Right lobe of liver (tissue), 6 donors: ENCODE measurements at regions not wholly inside any gene's neighbourhood (a gene's known extent, or its start where the extent isn't known, plus 50 kb on each side); places are given as distances from the start of the nearest gene placed in this dataset.

ENCODE experiments used
- ATAC-seq, 4 donors: fragments of 200-7000 bp; cut with Tn5 transposase; one replicate each; pipeline ENCODE4 v1.9.1; 2020; ENCODE audit warnings: mild to moderate bottlenecking in 4 of 4, moderate library complexity in 4 of 4
- DNase-seq, 3 donors: peaks; one replicate each; pipeline ENCODE4 v3.0.0-alpha.2; 2020
- H3K27ac ChIP-seq, 3 donors: fragments of 200-600 bp; one replicate each; pipeline ENCODE4 v1.8.0; 2022
- H3K27me3 ChIP-seq, 2 donors: fragments of 200-600 bp; one replicate each; pipeline ENCODE4 v1.8.0; 2022
- H3K36me3 ChIP-seq, 4 donors: fragments of 200-600 bp; sonication (generic) in 1 of 4; one replicate each; pipeline versions ENCODE4 v1.5.1 to v1.8.0; 2017 to 2022; ENCODE audit warnings: control low read depth in 1 of 4
- H3K4me1 ChIP-seq, 4 donors: fragments of 200-600 bp; sonication (generic) in 1 of 4; one replicate each; pipeline versions ENCODE4 v1.5.1 to v1.8.0; 2017 to 2022; ENCODE audit warnings: control low read depth in 1 of 4
- H3K4me3 ChIP-seq, 3 donors: fragments of 200-600 bp; one replicate each; pipeline ENCODE4 v1.8.0; 2022
- H3K9me3 ChIP-seq, 4 donors: fragments of 200-600 bp; sonication (generic) in 1 of 4; one replicate each; pipeline versions ENCODE4 v1.5.1 to v1.8.0; 2017 to 2022; ENCODE audit warnings: control low read depth in 1 of 4
- POLR2A ChIP-seq: fragments of 450-650 bp; IDR thresholded peaks from one replicate; pipeline ENCODE4 v1.6.1; 2017; ENCODE audit warnings: antibody characterized with exemption, mild to moderate bottlenecking
- WGBS: methylation state at CpG from one replicate; pipeline ENCODE4 v1.1.6; 2018; ENCODE audit warnings: low coverage, low lambda C conversion rate; ENCODE audit not compliant: insufficient coverage; ENCODE audit errors: missing lambda C conversion rate; 5-methylcytosine and 5-hydroxymethylcytosine counted together
- intact Hi-C, 2 donors: fragments of 100-400 bp; cut with DNase I; formaldehyde crosslinking; loops; one replicate each; pipeline versions ENCODE4 v1.11.2 to v1.14.1; 2022
- TF ChIP-seq, protein P1 (sequence below), 4 donors: fragments of 200-600 bp in 3 of 4; fragments of 450-650 bp in 1 of 4; IDR thresholded peaks; one replicate each; pipeline versions ENCODE4 v1.5.1 to v1.8.0; 2016 to 2022; ENCODE audit warnings: antibody characterized with exemption in 4 of 4, mild to moderate bottlenecking in 2 of 4
- donor health status: DM: no; HTN: yes; CAD: no.
- donor health status: DM: no; HTN: no; CAD: no.
- donor health status: DM: no; HTN: no; CAD: no.
- donor health status: DM: no; HTN: yes; CAD: no.
- donor health status: DM: no; HTN: yes; CAD: no.

DNA sequence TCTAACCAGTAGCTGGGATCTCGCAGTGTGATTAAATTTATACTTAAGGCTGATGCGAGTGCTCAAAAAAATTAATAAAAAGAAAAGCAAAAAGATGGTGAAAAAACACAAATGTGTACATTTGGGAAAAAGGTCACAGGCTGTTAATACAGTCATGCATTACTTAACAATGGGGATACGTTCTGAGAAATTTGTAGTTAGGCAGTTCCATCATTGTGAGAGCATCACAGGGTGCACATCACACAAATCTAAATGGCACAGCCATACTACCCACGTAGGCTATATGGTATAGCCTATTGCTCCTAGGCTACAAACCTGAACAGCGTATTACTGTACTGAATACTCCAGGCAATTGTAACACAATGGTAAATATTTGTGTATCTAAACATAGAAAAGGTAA lies 142.4 kb upstream of the MYOCD start:
- Histone ChIP-seq H3K27ac (no peak overlapping the region), H3K27me3 (no peaks in the 10 kb centered on the region), H3K36me3 (no peaks in the 10 kb centered on the region), H3K4me3 (no peak overlapping the region), H3K9me3 (no peaks in the 10 kb centered on the region), H3K4me1 (no peaks in the 10 kb centered on the region)
- DNase-seq (no peak), ATAC-seq (no peak)
- WGBS: 65% methylated on average over 5 of the region's 5 CpGs
- TF ChIP-seq, protein P1, sequence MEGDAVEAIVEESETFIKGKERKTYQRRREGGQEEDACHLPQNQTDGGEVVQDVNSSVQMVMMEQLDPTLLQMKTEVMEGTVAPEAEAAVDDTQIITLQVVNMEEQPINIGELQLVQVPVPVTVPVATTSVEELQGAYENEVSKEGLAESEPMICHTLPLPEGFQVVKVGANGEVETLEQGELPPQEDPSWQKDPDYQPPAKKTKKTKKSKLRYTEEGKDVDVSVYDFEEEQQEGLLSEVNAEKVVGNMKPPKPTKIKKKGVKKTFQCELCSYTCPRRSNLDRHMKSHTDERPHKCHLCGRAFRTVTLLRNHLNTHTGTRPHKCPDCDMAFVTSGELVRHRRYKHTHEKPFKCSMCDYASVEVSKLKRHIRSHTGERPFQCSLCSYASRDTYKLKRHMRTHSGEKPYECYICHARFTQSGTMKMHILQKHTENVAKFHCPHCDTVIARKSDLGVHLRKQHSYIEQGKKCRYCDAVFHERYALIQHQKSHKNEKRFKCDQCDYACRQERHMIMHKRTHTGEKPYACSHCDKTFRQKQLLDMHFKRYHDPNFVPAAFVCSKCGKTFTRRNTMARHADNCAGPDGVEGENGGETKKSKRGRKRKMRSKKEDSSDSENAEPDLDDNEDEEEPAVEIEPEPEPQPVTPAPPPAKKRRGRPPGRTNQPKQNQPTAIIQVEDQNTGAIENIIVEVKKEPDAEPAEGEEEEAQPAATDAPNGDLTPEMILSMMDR (IDR thresholded peaks at IDR 0.05): no peak
- no peak for TF ChIP-seq POLR2A
- intact Hi-C loops: no loop called here

DNA sequence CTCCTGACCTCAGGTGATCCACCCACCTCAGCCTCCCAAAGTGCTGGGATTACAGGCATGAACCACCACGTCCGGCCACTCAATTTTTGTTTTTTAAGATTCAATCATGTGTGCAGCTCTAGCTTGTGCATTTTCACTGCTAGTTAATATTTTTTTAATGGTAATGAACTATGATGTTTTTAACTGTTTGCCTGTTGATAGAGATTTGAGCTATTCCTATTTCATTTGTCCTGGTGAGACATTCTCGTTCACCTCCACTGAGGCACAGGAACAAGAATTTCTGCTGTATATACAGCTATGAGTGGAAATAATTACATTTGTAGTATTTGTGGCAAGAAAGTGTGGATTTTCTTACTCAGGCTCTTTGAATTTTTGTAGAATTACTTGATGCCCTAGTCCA lies 137.7 kb upstream of the MYOCD start:
- no peaks in the 10 kb centered on the region for H3K4me1 ChIP-seq
- no peaks in the 10 kb centered on the region for H3K27me3 ChIP-seq
- H3K36me3 ChIP-seq: no peaks in the 10 kb centered on the region
- no peak for TF ChIP-seq POLR2A
- TF ChIP-seq, protein P1 (IDR thresholded peaks at IDR 0.05): no peak
- no peak overlapping the region for H3K4me3 ChIP-seq
- DNase-seq: no peak
- intact Hi-C loops: no loop called here
- 65% methylated on average over 3 of the region's 3 CpGs for WGBS
- no peaks in the 10 kb centered on the region for H3K9me3 ChIP-seq
- no peak for ATAC-seq
- H3K27ac ChIP-seq: no peak overlapping the region

DNA sequence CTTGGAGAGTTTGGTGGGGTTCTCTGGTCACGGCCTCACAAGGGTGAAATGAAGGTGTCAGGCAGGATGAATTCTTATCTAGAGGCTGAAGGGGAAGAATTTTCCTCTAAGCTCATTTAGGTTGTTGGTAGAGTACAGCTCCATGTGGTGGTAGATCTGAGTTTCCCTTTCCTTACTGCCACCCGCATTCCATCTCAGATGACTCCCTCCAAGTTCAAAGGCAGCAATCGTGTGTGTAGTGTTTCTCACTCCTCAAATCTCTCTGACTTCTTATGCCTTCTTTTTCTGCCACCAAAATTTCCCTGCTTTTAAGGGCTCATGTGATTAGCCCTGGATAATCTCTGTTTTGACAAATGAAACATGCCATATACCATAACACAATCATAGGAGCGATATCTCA lies 135.5 kb upstream of the MYOCD start:
- Histone ChIP-seq H3K36me3 (no peaks in the 10 kb centered on the region), H3K27ac (no peak overlapping the region), H3K4me3 (no peak overlapping the region), H3K4me1 (no peaks in the 10 kb centered on the region), H3K9me3 (no peaks in the 10 kb centered on the region), H3K27me3 (no peaks in the 10 kb centered on the region)
- ATAC-seq (no peak), DNase-seq (no peak)
- 59% methylated on average over 4 of the region's 4 CpGs for WGBS
- TF ChIP-seq, protein P1 (IDR thresholded peaks at IDR 0.05): no peak
- TF ChIP-seq POLR2A: no peak
- intact Hi-C loops: no loop called here

DNA sequence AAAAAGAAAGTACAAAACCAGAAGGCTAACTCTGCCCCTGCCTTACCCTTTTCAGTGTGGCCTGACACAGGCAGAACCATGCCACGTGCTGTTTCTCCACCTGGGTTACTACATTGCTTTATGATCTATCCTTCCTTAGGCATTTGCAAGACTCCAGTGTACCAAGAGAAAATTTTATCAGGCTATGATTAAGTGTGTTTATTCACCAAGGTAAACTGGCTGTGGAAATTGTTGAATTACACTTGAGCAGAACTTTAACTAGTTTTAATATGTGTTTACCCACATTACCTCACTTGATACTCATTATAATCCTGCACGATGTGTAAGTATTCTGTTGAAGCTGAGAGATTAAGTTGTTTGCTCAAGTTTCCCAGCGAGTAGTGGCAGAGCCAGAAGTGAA lies 129.7 kb upstream of the MYOCD start:
- 39% methylated on average over 3 of the region's 3 CpGs for WGBS
- ATAC-seq: no peak
- Histone ChIP-seq H3K27me3 (no peaks in the 10 kb centered on the region), H3K27ac (no peak overlapping the region), H3K9me3 (no peaks in the 10 kb centered on the region), H3K36me3 (no peaks in the 10 kb centered on the region), H3K4me1 (no peaks in the 10 kb centered on the region), H3K4me3 (no peak overlapping the region)
- intact Hi-C loops: no loop called here
- TF ChIP-seq POLR2A: no peak
- TF ChIP-seq, protein P1 (IDR thresholded peaks at IDR 0.05): no peak
- DNase-seq: no peak

DNA sequence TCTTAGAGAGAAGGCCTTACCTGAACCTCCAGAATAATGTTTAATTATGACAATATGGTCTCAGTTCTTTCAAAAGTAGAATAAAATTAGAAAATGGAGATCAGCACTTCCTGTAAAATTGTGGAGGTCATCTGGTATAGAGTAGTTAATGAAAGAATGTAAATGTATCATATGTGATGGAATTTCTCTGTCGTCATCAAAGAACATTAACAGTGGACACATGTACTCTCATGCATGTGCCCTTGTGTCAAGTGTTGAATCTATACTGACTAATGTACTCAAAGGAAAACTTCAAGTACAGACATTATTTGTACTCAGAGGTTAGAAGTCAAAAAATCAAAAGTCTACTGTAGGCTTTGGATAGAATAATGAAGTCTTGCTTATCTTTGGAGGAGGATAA lies 129.2 kb upstream of the MYOCD start:
- ATAC-seq: no peak
- no peak for DNase-seq
- Histone ChIP-seq H3K27ac (no peak overlapping the region), H3K4me1 (no peaks in the 10 kb centered on the region), H3K36me3 (no peaks in the 10 kb centered on the region), H3K9me3 (no peaks in the 10 kb centered on the region), H3K4me3 (no peak overlapping the region), H3K27me3 (no peaks in the 10 kb centered on the region)
- TF ChIP-seq, protein P1 (IDR thresholded peaks at IDR 0.05): no peak
- TF ChIP-seq POLR2A: no peak
- intact Hi-C loops: no loop called here
- 64% methylated on average over 1 of the region's 1 CpG for WGBS
